Caco-2 (cell line): ENCODE measurements at regions not wholly inside any gene's neighbourhood (a gene's known extent, or its start where the extent isn't known, plus 50 kb on each side); places are given as distances from the start of the nearest gene placed in this dataset.

Experiments used
- BruUV-seq: library from RNA; stranded (reverse); fragments of 400-500 nt; replicated peaks from 2 replicates; lab custom pipeline; 2021; lab: Mats Ljungman, UMichigan
- CTCF ChIA-PET: fragments of 300-600 bp; sonication (Branson Sonifier 250); formaldehyde crosslinking; loops from one replicate; lab custom pipeline; 2022; ENCODE audit warnings: antibody characterized with exemption; lab: Charles Lee
- POLR2A ChIA-PET: fragments of 300-600 bp; sonication (Branson Sonifier 250); formaldehyde crosslinking; loops from one replicate; lab custom pipeline; 2022; ENCODE audit warnings: antibody characterized with exemption; lab: Charles Lee
- DNase-seq, 2 experiments: peaks; one replicate each; pipeline versions ENCODE4 v3.0.0 to v3.0.0-alpha.2; 2020 to 2022
- H3K27me3 ChIP-seq: replicated peaks from 2 replicates; pipeline ENCODE4 v1.6.0; 2011; ENCODE audit warnings: low read length; ENCODE audit not compliant: control insufficient read depth, insufficient read depth
- H3K36me3 ChIP-seq: 2 replicates; pipeline ENCODE4 v1.5.1; 2011; ENCODE audit warnings: low read length; ENCODE audit not compliant: control insufficient read depth, insufficient read depth
- H3K4me1 ChIP-seq: fragments of 250-450 bp; sonication (Bioruptor Pico); 2 replicates; pipeline ENCODE4 v1.5.1; 2020; ENCODE audit warnings: mild to moderate bottlenecking
- H3K4me3 ChIP-seq: 2 replicates; pipeline ENCODE4 v1.5.1; 2011; ENCODE audit warnings: low read depth, mild to moderate bottlenecking, control low read depth, low read length
- H3K9me3 ChIP-seq: fragments of 250-450 bp; sonication (Bioruptor Pico); 2 replicates; pipeline ENCODE4 v1.5.1; 2020; ENCODE audit warnings: mild to moderate bottlenecking, moderate library complexity
- H3K27ac Mint-ChIP-seq: one replicate; pipeline ENCODE4 v1.8.0; 2022; ENCODE audit warnings: mixed read lengths; ENCODE audit not compliant: unreplicated experiment
- H3K27me3 Mint-ChIP-seq: one replicate; pipeline ENCODE4 v1.8.0; 2022; ENCODE audit warnings: mixed read lengths; ENCODE audit not compliant: insufficient read depth, unreplicated experiment
- H3K36me3 Mint-ChIP-seq: one replicate; pipeline ENCODE4 v1.8.0; 2022; ENCODE audit warnings: mild to moderate bottlenecking, mixed read lengths; ENCODE audit not compliant: insufficient read depth, unreplicated experiment
- H3K4me1 Mint-ChIP-seq: one replicate; pipeline ENCODE4 v1.8.0; 2022; ENCODE audit warnings: low read depth, mixed read lengths; ENCODE audit not compliant: unreplicated experiment
- H3K4me3 Mint-ChIP-seq: one replicate; pipeline ENCODE4 v1.8.0; 2022; ENCODE audit warnings: mild to moderate bottlenecking, moderate library complexity, mixed read lengths; ENCODE audit not compliant: unreplicated experiment
- H3K9me3 Mint-ChIP-seq: one replicate; pipeline ENCODE4 v1.8.0; 2022; ENCODE audit warnings: mixed read lengths; ENCODE audit not compliant: unreplicated experiment
- intact Hi-C: fragments of 100-400 bp; cut with micrococcal nuclease; formaldehyde crosslinking; loops from one replicate; pipeline ENCODE4 v1.10.0; 2022; ENCODE audit not compliant: unreplicated experiment
- TF ChIP-seq, protein P1 (sequence below), 2 experiments: fragments of 200-600 bp in 1 of 2; IDR thresholded peaks; 1 replicate in 1 of 2; 2 replicates in 1 of 2; pipeline versions ENCODE4 v1.5.1 to v1.8.0; 2011 to 2022; ENCODE audit warnings: antibody characterized with exemption in 1 of 2, control low read depth in 1 of 2, inconsistent platforms in 1 of 2, low read depth in 1 of 2, low read length in 1 of 2, mild to moderate bottlenecking in 1 of 2, moderate library complexity in 1 of 2; ENCODE audit not compliant: insufficient read depth in 1 of 2, severe bottlenecking in 1 of 2, unreplicated experiment in 1 of 2

- TF ChIP-seq, protein P1, sequence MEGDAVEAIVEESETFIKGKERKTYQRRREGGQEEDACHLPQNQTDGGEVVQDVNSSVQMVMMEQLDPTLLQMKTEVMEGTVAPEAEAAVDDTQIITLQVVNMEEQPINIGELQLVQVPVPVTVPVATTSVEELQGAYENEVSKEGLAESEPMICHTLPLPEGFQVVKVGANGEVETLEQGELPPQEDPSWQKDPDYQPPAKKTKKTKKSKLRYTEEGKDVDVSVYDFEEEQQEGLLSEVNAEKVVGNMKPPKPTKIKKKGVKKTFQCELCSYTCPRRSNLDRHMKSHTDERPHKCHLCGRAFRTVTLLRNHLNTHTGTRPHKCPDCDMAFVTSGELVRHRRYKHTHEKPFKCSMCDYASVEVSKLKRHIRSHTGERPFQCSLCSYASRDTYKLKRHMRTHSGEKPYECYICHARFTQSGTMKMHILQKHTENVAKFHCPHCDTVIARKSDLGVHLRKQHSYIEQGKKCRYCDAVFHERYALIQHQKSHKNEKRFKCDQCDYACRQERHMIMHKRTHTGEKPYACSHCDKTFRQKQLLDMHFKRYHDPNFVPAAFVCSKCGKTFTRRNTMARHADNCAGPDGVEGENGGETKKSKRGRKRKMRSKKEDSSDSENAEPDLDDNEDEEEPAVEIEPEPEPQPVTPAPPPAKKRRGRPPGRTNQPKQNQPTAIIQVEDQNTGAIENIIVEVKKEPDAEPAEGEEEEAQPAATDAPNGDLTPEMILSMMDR (IDR thresholded peaks at IDR 0.05; ENCODE audit: insufficient read depth in 1 of 2, low read depth in 1 of 2, low read length in 1 of 2, severe bottlenecking in 1 of 2, unreplicated experiment in 1 of 2) = no peak
- no peaks in the 10 kb centered on the region for H3K36me3 ChIP-seq
- Mint-ChIP-seq H3K9me3 (no peaks in the 10 kb centered on the region), H3K27ac (no peak overlapping the region), H3K4me1 (no peaks in the 10 kb centered on the region), H3K36me3 (no peaks in the 10 kb centered on the region), H3K4me3 (no peak overlapping the region), H3K27me3 (peaks cover under 1% of the 10 kb centered on the region)
- H3K4me3 ChIP-seq = no peak overlapping the region
- POLR2A ChIA-PET = no interaction called here
- no peak for DNase-seq
- BruUV-seq = no TSS peak
- CTCF ChIA-PET = no interaction called here
- no peaks in the 10 kb centered on the region for H3K4me1 ChIP-seq
- H3K9me3 ChIP-seq = peaks cover 8% of the 10 kb centered on the region; the same call in 1 of the 2 replicates
- intact Hi-C loops = no loop called here
- H3K27me3 ChIP-seq = no peaks in the 10 kb centered on the region
Observed at GRCh38 chr9:107094370-107094769, 188.7 kb upstream of the RAD23B start.

- Mint-ChIP-seq H3K4me1 (no peaks in the 10 kb centered on the region), H3K4me3 (no peak overlapping the region), H3K27me3 (no peaks in the 10 kb centered on the region), H3K36me3 (no peaks in the 10 kb centered on the region), H3K27ac (no peak overlapping the region), H3K9me3 (no peaks in the 10 kb centered on the region)
- ChIA-PET CTCF (no interaction called here), POLR2A (no interaction called here)
- no peak overlapping the region for H3K4me3 ChIP-seq
- intact Hi-C loops = no loop called here
- H3K4me1 ChIP-seq = no peaks in the 10 kb centered on the region
- H3K36me3 ChIP-seq = no peaks in the 10 kb centered on the region
- H3K27me3 ChIP-seq = no peaks in the 10 kb centered on the region
- DNase-seq = no peak
- no TSS peak for BruUV-seq
- TF ChIP-seq, protein P1 (IDR thresholded peaks at IDR 0.05; ENCODE audit: insufficient read depth in 1 of 2, low read depth in 1 of 2, low read length in 1 of 2, severe bottlenecking in 1 of 2, unreplicated experiment in 1 of 2) = no peak
- H3K9me3 ChIP-seq = no peaks in the 10 kb centered on the region
Observed at GRCh38 chr9:107100591-107100990, 182.5 kb upstream of the RAD23B start.

- Mint-ChIP-seq H3K4me1 (no peaks in the 10 kb centered on the region), H3K27ac (no peak overlapping the region), H3K36me3 (no peaks in the 10 kb centered on the region), H3K27me3 (no peaks in the 10 kb centered on the region), H3K4me3 (no peak overlapping the region), H3K9me3 (no peaks in the 10 kb centered on the region)
- CTCF ChIA-PET = no interaction called here
- Histone ChIP-seq H3K4me1 (no peaks in the 10 kb centered on the region), H3K4me3 (no peak overlapping the region), H3K36me3 (no peaks in the 10 kb centered on the region), H3K9me3 (no peaks in the 10 kb centered on the region), H3K27me3 (no peaks in the 10 kb centered on the region)
- no TSS peak for BruUV-seq
- no peak for DNase-seq
- intact Hi-C loops = no loop called here
- POLR2A ChIA-PET = no interaction called here
- TF ChIP-seq, protein P1 (IDR thresholded peaks at IDR 0.05; ENCODE audit: insufficient read depth in 1 of 2, low read depth in 1 of 2, low read length in 1 of 2, severe bottlenecking in 1 of 2, unreplicated experiment in 1 of 2) = no peak
Observed at GRCh38 chr9:107102011-107102410, 181.1 kb upstream of the RAD23B start.
